ENCODE measurements at regions not wholly inside any gene's neighbourhood (a gene's known extent, or its start where the extent isn't known, plus 50 kb on each side); places are given as distances from the start of the nearest gene placed in this dataset.

DNA sequence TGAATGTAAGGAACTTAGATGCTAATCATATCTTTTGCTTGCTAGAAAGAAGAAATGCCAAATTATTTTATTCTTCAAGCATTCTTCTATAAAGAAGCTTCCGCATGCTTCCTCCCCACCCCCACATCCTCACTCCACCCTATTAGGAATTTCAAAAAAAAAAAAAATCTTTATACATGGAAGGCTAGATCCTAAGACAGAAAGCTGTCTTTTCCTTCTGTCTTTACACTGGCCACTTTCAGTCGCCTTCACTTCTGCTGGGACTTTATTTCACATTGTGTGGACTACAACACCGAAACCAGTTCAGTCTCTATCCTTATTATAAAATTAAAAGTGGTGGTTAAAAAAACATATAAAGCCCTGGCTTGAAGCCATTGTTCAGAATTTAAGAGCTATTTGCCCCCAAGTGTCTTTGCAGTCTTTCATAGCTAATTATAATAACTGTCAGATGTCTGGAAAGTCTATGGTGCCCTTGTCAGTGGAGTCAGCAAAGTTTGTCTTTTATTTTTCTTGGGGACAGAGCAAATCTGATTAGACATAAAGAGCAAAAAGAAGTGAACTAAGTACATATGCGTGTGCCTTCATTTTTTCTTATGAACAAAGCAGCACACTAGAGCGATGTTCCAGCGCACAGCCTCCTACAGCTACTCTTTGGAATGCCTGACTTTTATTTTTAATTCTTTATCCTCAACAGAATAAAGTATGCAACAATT lies 297.7 kb downstream of the PTPRC start:
- no peak for DNase-seq (ENCODE audit: low spot score in 2 of 2)
- H3K9me3 ChIP-seq = no peaks in the 10 kb centered on the region
- H3K4me1 ChIP-seq = peaks cover 10% of the 10 kb centered on the region
- TF ChIP-seq EP300 (IDR thresholded peaks at IDR 0.05) = no peak
- no peak for TF ChIP-seq POLR2AphosphoS5 (IDR thresholded peaks at IDR 0.05)
- TF ChIP-seq, protein P1, sequence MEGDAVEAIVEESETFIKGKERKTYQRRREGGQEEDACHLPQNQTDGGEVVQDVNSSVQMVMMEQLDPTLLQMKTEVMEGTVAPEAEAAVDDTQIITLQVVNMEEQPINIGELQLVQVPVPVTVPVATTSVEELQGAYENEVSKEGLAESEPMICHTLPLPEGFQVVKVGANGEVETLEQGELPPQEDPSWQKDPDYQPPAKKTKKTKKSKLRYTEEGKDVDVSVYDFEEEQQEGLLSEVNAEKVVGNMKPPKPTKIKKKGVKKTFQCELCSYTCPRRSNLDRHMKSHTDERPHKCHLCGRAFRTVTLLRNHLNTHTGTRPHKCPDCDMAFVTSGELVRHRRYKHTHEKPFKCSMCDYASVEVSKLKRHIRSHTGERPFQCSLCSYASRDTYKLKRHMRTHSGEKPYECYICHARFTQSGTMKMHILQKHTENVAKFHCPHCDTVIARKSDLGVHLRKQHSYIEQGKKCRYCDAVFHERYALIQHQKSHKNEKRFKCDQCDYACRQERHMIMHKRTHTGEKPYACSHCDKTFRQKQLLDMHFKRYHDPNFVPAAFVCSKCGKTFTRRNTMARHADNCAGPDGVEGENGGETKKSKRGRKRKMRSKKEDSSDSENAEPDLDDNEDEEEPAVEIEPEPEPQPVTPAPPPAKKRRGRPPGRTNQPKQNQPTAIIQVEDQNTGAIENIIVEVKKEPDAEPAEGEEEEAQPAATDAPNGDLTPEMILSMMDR (IDR thresholded peaks at IDR 0.05) = no peak
- TF ChIP-seq POLR2A (IDR thresholded peaks at IDR 0.05) = no peak
- H3K27me3 ChIP-seq = no peaks in the 10 kb centered on the region
- peak overlapping the region; percentile 70 for H3K27ac ChIP-seq
- peak overlapping the region; percentile 53 for H3K4me3 ChIP-seq
- WGBS = under 1% methylated on average over 6 of the region's 6 CpGs
- H3K36me3 ChIP-seq = no peaks in the 10 kb centered on the region

DNA sequence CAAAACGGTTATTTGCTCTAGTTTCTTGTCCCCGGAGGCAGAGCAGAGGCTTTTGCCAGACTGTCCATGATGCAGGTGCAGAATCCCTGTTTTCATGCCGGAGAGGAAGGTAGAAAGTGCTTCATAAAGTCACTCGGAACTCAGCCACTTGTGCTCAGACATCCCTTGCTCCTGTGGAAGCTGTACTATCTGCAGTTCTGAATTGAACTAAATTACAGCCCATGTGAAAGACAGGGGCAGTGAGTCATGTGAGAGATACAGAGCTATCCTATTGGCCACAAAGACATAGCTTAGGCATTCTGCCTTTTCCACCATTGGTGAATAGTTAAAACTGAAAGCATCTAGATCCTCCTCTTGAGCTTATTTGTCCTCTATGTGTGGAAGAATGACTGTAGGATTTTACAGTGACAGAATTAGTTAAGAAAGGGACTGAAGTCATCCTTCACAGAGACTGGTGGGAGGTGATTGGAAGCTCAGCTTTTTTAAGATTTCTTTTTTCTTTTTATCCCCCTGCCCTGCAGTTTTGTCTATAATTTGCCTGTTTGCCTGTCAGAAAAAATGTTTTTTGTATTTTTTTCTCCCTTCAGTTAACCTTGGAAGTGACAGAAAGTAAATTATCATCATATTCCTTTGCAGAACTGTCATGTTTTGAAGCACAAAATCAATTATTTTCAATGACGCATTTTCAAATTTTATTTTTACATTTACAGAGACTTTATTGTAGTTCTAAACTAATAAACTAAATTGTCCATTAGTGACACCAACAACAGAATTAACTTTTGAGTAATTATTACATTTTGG lies 298.6 kb downstream of the PTPRC start:
- Histone ChIP-seq H3K4me1 (peaks cover 10% of the 10 kb centered on the region), H3K9me3 (no peaks in the 10 kb centered on the region), H3K27me3 (no peaks in the 10 kb centered on the region), H3K36me3 (no peaks in the 10 kb centered on the region), H3K27ac (peak overlapping the region; percentile 70), H3K4me3 (peak overlapping the region; percentile 53)
- 17% methylated on average over 5 of the region's 5 CpGs for WGBS
- DNase-seq (ENCODE audit: low spot score in 2 of 2) = no peak
- TF ChIP-seq POLR2AphosphoS5 (IDR thresholded peaks at IDR 0.05) = peak in 2 of 3 donors; percentile 27 to 34
- TF ChIP-seq, protein P1 (IDR thresholded peaks at IDR 0.05) = no peak
- TF ChIP-seq POLR2A (IDR thresholded peaks at IDR 0.05) = peak in 1 of 2 donors; percentile 48

DNA sequence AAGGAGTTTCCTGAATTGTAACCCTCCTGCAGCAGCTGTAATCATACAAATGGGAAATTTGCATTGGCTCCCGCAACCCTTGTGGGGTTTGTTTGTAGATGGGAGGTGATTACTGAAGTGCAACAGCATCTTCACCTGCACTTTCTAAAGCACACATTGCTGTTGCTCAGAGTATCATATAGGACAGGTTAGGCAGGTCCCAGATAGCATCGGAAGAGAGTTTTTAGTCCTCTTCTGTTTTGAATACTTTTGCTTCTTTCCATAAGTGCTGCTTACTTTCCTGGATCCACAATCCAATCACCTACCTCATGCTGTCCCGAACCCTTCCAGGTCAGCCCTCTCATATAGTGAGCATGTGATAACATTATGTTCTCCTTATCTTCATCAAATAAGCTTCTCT lies 300.4 kb downstream of the PTPRC start:
- Histone ChIP-seq H3K27ac (no peak overlapping the region), H3K27me3 (no peaks in the 10 kb centered on the region), H3K4me3 (no peak overlapping the region), H3K4me1 (peaks cover 10% of the 10 kb centered on the region), H3K36me3 (no peaks in the 10 kb centered on the region), H3K9me3 (no peaks in the 10 kb centered on the region)
- TF ChIP-seq EP300 (IDR thresholded peaks at IDR 0.05) (no peak), POLR2A (IDR thresholded peaks at IDR 0.05) (no peak), POLR2AphosphoS5 (IDR thresholded peaks at IDR 0.05) (no peak)
- TF ChIP-seq, protein P1 (IDR thresholded peaks at IDR 0.05) = no peak
- WGBS = 94% methylated on average over 3 of the region's 3 CpGs
- no peak for DNase-seq (ENCODE audit: low spot score in 2 of 2)

DNA sequence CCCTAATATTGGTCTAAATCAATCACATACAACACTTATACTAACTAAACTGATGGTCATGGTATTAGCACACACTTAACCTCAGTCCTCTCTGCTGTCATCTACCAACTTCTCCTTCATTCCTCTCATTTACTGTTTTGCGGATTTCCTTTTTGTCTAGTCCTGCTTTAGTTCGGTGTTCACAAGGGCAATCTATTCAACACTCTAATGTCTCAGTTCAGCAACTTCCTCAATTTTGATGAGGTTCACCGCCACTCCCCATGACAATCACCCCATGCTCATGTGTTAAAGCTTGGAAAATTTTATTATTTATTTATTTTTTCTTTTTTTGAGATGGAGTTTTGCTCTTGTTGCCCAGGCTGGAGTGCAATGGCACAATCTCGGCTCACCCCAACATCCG lies 301.1 kb downstream of the PTPRC start:
- DNase-seq (ENCODE audit: low spot score in 2 of 2) = no peak
- Histone ChIP-seq H3K27ac (no peak overlapping the region), H3K36me3 (no peaks in the 10 kb centered on the region), H3K4me3 (no peak overlapping the region), H3K4me1 (peaks cover 3% of the 10 kb centered on the region), H3K9me3 (no peaks in the 10 kb centered on the region), H3K27me3 (no peaks in the 10 kb centered on the region)
- WGBS = 93% methylated on average over 5 of the region's 5 CpGs
- no peak for TF ChIP-seq EP300 (IDR thresholded peaks at IDR 0.05)
- TF ChIP-seq, protein P1 (IDR thresholded peaks at IDR 0.05) = no peak
- TF ChIP-seq POLR2A (IDR thresholded peaks at IDR 0.05) = no peak
- no peak for TF ChIP-seq POLR2AphosphoS5 (IDR thresholded peaks at IDR 0.05)

DNA sequence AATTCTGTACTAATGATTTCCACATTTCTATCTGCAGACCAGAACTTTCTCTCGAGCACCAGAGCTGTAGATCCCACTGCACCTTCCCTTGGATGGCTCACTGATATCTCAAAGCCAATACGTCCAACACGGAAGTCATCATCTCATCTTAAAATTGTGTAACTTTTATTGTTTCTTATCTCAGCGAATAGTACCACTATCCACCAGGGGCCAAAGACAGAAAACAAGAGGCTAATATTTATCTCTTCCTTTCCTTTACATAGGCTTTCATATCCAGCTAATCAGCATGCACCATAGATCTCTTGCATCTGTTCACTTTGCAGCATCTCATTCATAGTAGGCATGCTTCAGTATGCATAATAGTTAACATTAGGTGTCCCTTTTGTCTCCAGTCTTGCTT lies 303.6 kb downstream of the PTPRC start:
- Histone ChIP-seq H3K27ac (no peak overlapping the region), H3K36me3 (no peaks in the 10 kb centered on the region), H3K27me3 (no peaks in the 10 kb centered on the region), H3K9me3 (no peaks in the 10 kb centered on the region), H3K4me3 (no peak overlapping the region), H3K4me1 (no peaks in the 10 kb centered on the region)
- no peak for DNase-seq (ENCODE audit: low spot score in 2 of 2)
- 70% methylated on average over 4 of the region's 4 CpGs for WGBS
- TF ChIP-seq POLR2AphosphoS5 (IDR thresholded peaks at IDR 0.05) = no peak
- TF ChIP-seq EP300 (IDR thresholded peaks at IDR 0.05) = no peak
- TF ChIP-seq, protein P1 (IDR thresholded peaks at IDR 0.05) = no peak
- TF ChIP-seq POLR2A (IDR thresholded peaks at IDR 0.05) = no peak

Data from suprapubic skin (tissue), 4 donors.